RWPE2 (cell line): ENCODE measurements at regions not wholly inside any gene's neighbourhood (a gene's known extent, or its start where the extent isn't known, plus 50 kb on each side); places are given as distances from the start of the nearest gene placed in this dataset.
A peak's percentile ranks its signal among the peaks of the same experiment; 100 is the strongest.

ENCODE experiments used
- ATAC-seq: fragments of 200-7000 bp; cut with Tn5 transposase; 3 replicates; pipeline ENCODE4 v1.9.1; 2021; ENCODE audit warnings: low read depth
- DNase-seq: peaks from one replicate; pipeline ENCODE4 v3.0.0-alpha.2; 2020; ENCODE audit warnings: low spot score
- H3K27ac ChIP-seq: fragments of 450-650 bp; 2 replicates; pipeline ENCODE4 v1.5.1; 2017; ENCODE audit warnings: mild to moderate bottlenecking; ENCODE audit not compliant: poor library complexity, severe bottlenecking
- H3K27me3 ChIP-seq: fragments of 250-450 bp; sonication (Bioruptor Pico); 2 replicates; pipeline ENCODE4 v1.5.1; 2021; ENCODE audit warnings: mild to moderate bottlenecking, moderate library complexity; ENCODE audit not compliant: insufficient read depth, poor library complexity, severe bottlenecking
- H3K36me3 ChIP-seq: fragments of 250-450 bp; sonication (Bioruptor Pico); 2 replicates; pipeline ENCODE4 v1.5.1; 2020; ENCODE audit warnings: low read depth, mild to moderate bottlenecking, moderate library complexity
- H3K4me1 ChIP-seq: fragments of 250-450 bp; sonication (Bioruptor Pico); 2 replicates; pipeline ENCODE4 v1.5.1; 2021; ENCODE audit warnings: mild to moderate bottlenecking, moderate library complexity; ENCODE audit not compliant: insufficient read depth, poor library complexity, severe bottlenecking
- H3K4me3 ChIP-seq: fragments of 250-450 bp; sonication (Bioruptor Pico); 2 replicates; pipeline ENCODE4 v1.5.1; 2021; ENCODE audit warnings: mild to moderate bottlenecking, moderate library complexity; ENCODE audit not compliant: severe bottlenecking
- H3K9me3 ChIP-seq: fragments of 250-450 bp; sonication (Bioruptor Pico); 2 replicates; pipeline ENCODE4 v1.5.1; 2021; ENCODE audit warnings: mild to moderate bottlenecking, moderate library complexity; ENCODE audit not compliant: severe bottlenecking
- TF ChIP-seq, protein P1 (sequence below): fragments of 450-650 bp; IDR thresholded peaks from one replicate; pipeline ENCODE4 v1.5.1; 2017; ENCODE audit warnings: mild to moderate bottlenecking, moderate library complexity; ENCODE audit not compliant: poor library complexity, severe bottlenecking

DNA sequence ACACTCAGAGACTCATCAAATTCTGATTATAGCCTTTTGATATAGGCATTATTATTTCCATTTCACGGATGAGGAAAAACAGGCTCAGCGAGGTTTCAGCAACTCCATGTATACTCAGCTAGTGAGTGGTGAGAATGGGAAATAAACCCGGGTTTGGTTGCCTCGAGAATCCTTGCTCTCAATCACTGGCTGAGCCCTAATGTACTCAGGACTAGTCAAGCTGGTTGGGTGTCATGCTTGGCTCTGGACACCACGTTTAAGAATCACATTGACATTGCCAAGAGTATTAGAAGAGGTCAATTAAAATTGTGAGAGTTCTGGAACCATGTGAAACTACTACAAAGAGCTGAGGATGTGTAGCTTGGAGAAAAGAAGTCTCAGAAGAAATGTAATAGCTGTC is 444.5 kb downstream of the MFSD1 start:
- Histone ChIP-seq H3K9me3 (no peaks in the 10 kb centered on the region), H3K27me3 (no peaks in the 10 kb centered on the region), H3K27ac (no peak overlapping the region), H3K36me3 (no peaks in the 10 kb centered on the region), H3K4me3 (no peak overlapping the region), H3K4me1 (no peaks in the 10 kb centered on the region)
- DNase-seq: no peak
- TF ChIP-seq, protein P1, sequence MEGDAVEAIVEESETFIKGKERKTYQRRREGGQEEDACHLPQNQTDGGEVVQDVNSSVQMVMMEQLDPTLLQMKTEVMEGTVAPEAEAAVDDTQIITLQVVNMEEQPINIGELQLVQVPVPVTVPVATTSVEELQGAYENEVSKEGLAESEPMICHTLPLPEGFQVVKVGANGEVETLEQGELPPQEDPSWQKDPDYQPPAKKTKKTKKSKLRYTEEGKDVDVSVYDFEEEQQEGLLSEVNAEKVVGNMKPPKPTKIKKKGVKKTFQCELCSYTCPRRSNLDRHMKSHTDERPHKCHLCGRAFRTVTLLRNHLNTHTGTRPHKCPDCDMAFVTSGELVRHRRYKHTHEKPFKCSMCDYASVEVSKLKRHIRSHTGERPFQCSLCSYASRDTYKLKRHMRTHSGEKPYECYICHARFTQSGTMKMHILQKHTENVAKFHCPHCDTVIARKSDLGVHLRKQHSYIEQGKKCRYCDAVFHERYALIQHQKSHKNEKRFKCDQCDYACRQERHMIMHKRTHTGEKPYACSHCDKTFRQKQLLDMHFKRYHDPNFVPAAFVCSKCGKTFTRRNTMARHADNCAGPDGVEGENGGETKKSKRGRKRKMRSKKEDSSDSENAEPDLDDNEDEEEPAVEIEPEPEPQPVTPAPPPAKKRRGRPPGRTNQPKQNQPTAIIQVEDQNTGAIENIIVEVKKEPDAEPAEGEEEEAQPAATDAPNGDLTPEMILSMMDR: no peak
- ATAC-seq: no peak

DNA sequence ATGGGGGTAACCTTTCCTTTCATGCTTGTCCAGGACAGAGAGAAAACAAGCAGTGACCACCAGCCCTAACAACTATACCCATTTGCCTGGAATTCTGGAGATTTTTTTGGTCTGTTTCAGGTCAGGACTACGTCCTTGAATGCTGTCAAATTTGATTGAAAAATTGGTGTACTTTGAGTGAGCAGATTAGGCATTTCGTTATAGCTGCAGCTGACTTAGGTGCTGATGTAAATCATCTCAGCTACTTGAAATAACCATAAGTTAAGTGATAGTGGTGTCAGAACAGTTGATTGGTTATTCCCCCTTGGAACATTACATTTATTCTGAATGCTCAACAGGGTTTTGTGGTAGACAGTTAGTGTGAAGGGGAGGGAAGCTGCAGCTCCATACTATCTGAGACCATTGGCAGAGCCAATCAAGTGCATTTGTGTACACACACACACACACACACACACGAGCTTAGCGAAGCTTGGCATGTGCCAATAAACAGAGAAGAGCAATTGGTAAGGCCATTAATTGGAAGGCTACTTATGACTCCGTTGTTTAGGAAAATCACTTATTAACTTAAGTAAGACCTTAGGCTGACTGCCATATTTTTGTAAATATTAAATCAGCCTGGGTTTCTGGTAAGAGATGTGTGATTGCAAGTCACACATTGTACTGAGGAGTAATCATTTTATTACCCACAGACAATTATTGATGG is 447.8 kb downstream of the MFSD1 start:
- no peaks in the 10 kb centered on the region for H3K27me3 ChIP-seq
- H3K4me1 ChIP-seq: peaks cover 9% of the 10 kb centered on the region
- no peak overlapping the region for H3K27ac ChIP-seq
- no peak overlapping the region for H3K4me3 ChIP-seq
- no peaks in the 10 kb centered on the region for H3K36me3 ChIP-seq
- TF ChIP-seq, protein P1: no peak
- no peak for DNase-seq
- no peaks in the 10 kb centered on the region for H3K9me3 ChIP-seq
- ATAC-seq: no peak

DNA sequence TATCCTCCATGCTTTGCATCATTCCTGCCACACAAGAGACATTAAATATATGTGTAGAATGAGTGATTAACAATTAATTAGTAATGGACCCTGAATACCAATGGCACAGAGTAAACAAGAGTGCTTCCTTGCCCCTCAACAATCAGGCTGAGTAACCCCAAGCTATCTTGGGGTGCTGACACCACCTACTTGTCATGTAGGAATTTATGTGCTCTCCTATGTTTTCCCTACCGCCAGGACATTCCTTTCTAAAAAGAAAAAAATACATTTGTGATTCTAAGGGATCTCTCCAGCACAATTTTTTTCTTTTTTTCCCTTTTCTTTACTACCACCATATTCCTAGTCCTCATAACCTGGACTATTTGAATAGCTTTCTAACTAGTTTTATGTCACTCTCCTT is 449.1 kb downstream of the MFSD1 start:
- TF ChIP-seq, protein P1: no peak
- H3K27me3 ChIP-seq: no peaks in the 10 kb centered on the region
- H3K9me3 ChIP-seq: no peaks in the 10 kb centered on the region
- no peak overlapping the region for H3K4me3 ChIP-seq
- ATAC-seq: no peak
- H3K27ac ChIP-seq: no peak overlapping the region
- no peaks in the 10 kb centered on the region for H3K36me3 ChIP-seq
- H3K4me1 ChIP-seq: peaks cover 9% of the 10 kb centered on the region
- DNase-seq: no peak

DNA sequence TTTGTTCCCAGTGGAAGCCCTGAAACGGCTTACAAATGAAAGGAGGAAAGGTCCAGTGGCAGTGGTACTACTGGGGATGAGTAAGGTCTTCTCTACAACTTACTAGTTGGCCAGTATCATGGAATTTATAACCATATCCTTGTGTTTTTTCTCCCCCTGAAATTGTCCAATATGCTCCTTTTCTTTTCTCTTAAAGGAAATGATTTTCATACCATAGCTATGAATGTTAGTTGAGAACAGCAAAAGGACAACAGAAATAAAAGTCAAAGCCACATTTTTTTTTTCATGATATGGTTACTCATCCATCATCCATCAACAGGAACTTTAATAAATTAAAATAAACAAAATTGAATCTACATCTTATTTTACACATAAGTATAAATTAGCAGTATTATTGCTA is 450.4 kb downstream of the MFSD1 start:
- DNase-seq (no peak), ATAC-seq (peak; percentile 51)
- no peaks in the 10 kb centered on the region for H3K27me3 ChIP-seq
- TF ChIP-seq, protein P1: no peak
- peaks cover 9% of the 10 kb centered on the region for H3K4me1 ChIP-seq
- H3K4me3 ChIP-seq: no peak overlapping the region
- H3K36me3 ChIP-seq: no peaks in the 10 kb centered on the region
- no peaks in the 10 kb centered on the region for H3K9me3 ChIP-seq
- peak overlapping the region; percentile 44 for H3K27ac ChIP-seq

DNA sequence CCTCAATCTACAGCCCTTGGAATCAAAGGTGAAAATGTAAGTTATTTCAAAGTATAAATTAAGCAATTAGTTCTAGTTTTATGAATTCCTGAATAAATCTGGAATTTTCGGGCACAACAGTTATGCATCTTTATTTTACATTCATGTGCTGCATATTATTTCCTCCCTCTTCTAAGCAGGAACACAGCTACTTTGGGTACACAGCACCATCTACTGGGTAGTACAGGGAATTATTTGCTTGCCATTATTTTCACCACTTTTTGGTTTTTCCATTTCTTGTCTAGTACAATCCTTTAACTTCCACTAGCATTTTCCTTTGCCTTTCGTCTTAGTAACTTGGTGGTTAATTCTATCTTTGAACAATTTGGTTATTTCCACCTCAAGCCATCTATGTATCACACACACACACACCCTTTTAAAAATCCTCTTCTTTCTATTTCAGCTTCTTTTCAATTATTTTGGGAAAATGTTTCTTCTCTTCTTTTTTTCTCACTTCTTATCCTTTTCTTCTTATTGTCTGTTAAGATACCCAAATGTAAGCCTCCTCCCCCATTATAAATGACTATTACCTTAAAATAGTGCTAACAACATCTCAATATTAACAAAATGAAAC is 451.0 kb downstream of the MFSD1 start:
- no peak for DNase-seq
- H3K36me3 ChIP-seq: no peaks in the 10 kb centered on the region
- no peaks in the 10 kb centered on the region for H3K9me3 ChIP-seq
- peaks cover 9% of the 10 kb centered on the region for H3K4me1 ChIP-seq
- peak overlapping the region; percentile 44 for H3K27ac ChIP-seq
- TF ChIP-seq, protein P1: peak; percentile 87
- no peaks in the 10 kb centered on the region for H3K27me3 ChIP-seq
- ATAC-seq: peak; percentile 42; the same call in 1 of the 3 replicates
- H3K4me3 ChIP-seq: no peak overlapping the region
